ENCODE measurements at regions not wholly inside any gene's neighbourhood (a gene's known extent, or its start where the extent isn't known, plus 50 kb on each side); places are given as distances from the start of the nearest gene placed in this dataset.
"Not testable (repeated sequence)": the region's sequence is repeated elsewhere in the genome, so short reads cannot be mapped to it uniquely, and the experiment has no call there.

DNA sequence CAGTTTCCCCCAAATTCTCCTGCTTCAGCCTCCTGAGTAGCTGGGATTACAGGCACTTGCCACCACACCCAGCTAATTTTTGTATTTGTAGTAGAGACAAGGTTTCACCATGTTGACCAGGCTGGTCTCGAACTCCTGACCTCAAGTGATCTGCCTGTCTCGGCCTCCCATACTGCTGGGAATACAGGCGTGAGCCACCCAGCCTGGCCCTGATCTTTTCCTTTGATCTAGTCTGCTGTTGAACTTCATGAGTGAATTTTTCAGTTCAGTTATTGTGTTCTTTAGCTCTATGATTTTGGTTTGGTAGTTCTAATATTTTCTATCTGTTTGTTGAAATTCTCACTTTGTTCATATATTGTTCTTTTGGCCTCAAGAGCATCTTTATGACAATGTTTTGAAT, 83.4 kb upstream of the RAP2C start:
- intact Hi-C loops (cut with DNase I); ATAC-seq; DNase-seq (ENCODE audit: low spot score): not testable (repeated sequence)

GRCh38 chrX:132294776-132295495, 75.7 kb upstream of the RAP2C start:
- DNase-seq (ENCODE audit: low spot score) (no peak), ATAC-seq (peak; percentile 20)
- intact Hi-C loops (cut with DNase I) = no loop called here

DNA sequence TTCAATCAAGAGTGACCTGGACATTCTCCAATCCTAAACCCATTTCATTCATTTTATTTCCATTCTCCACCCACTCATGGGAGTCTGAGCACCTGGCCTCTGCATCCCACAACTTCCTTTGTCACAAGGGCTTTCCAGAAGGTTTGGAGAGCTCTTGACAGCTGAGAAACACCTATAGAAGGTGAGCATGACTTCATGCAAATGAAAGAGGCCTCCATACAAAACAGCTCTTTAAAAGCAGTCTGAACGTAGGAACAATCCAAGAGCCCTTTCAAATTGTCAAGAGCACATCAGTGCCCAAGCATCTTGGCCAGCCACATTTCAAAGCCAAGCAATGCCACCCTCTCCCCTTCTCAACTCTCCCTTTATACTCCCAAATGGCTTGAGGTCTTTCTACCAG, 74.9 kb upstream of the RAP2C start:
- DNase-seq (ENCODE audit: low spot score) = no peak
- no peak for ATAC-seq
- intact Hi-C loops (cut with DNase I) = no loop called here

DNA sequence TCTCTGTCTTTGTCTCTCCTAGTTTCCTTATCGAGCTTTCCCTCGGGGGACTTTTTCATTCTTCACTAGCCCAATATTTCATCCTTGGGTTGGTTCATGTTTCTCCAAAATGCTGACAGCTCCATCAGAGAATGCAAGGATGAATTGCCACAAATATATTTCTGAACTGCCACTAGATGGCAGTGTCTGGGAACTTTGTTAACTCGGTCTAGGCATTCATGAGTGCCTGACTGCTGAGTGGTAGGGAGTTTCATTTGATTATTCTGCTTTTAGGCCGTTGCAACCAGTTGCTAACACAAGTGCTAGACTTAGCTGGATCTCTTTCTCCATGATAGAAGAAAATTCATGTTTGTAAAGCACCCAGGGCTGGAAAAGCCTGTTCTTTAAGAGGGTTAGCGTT, 73.5 kb upstream of the RAP2C start:
- DNase-seq (ENCODE audit: low spot score) = no peak
- peak; percentile 83 for ATAC-seq
- intact Hi-C loops (cut with DNase I) = no loop called here

- intact Hi-C loops (cut with DNase I) = no loop called here
- ATAC-seq (no peak), DNase-seq (ENCODE audit: low spot score) (no peak)
Observed at GRCh38 chrX:132277953-132278614, 58.8 kb upstream of the RAP2C start.

DNA sequence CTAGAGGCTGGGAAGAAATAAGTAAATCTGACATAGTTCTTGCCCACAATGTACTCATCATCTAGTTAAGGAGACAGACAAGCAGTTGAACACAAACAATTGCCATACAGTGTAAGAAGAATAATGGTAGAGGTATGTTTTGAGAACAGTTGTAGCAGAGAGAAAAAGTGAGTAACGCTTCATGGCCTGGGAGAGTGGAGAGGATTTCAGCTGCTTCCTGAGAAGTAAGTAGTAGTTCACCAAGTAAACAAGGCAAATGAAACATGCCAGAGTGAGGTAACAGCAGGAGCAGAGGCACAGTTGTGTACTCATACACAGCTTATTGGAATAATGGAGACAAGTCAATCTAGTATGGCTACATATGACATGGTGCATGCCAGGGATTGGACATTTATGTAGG, 53.6 kb upstream of the RAP2C start:
- intact Hi-C loops (cut with DNase I) = no loop called here
- ATAC-seq (no peak), DNase-seq (ENCODE audit: low spot score) (no peak)

DNA sequence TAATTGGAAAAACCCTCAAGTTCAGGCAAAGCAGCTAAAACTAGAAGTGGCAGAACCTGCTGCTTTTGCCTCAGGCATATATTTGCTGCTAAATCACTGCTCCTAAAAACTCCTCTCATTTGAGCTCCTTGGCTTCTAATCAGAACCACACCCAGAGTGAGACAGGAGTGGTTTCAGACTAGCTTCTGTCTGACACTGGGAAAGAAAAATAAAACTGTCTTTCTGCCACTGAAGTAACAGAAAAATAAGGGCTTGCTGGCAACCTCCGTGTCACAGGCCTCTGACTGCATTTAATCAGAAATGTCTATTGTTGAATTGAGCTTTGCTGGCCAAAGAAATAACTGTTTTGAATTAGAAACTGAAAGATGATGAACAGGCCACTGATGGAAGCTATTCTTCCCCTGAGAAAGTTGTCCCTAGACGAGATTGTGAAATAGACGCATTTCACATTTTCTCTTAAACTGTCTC, 52.1 kb upstream of the RAP2C start:
- ATAC-seq (peak; percentile 68), DNase-seq (ENCODE audit: low spot score) (no peak)
- intact Hi-C loops (cut with DNase I) = no loop called here

- ATAC-seq = peak; percentile 97
- intact Hi-C loops (cut with DNase I) = no loop called here
- DNase-seq (ENCODE audit: low spot score) = peak; percentile 63
Observed at GRCh38 chrX:132270699-132271098, 51.5 kb upstream of the RAP2C start.

- DNase-seq (ENCODE audit: low spot score) (no peak), ATAC-seq (no peak)
- intact Hi-C loops (cut with DNase I) = no loop called here
Observed at GRCh38 chrX:132270021-132270420, 50.8 kb upstream of the RAP2C start.
